VCaP (cell line): ENCODE measurements at regions not wholly inside any gene's neighbourhood (a gene's known extent, or its start where the extent isn't known, plus 50 kb on each side); places are given as distances from the start of the nearest gene placed in this dataset.

Source experiments
- H3K27ac ChIP-seq: fragments of 450-650 bp; 2 replicates; pipeline ENCODE4 v1.5.1; 2017
- TF ChIP-seq, protein P1 (sequence below): fragments of 450-650 bp; conservative IDR thresholded peaks from 2 replicates; pipeline ENCODE4 v1.5.1; 2017; ENCODE audit warnings: mild to moderate bottlenecking, moderate library complexity

GRCh38 chr10:29897430-29897829 is 162.0 kb downstream of the JCAD start:
- no peak overlapping the region for H3K27ac ChIP-seq
- TF ChIP-seq, protein P1, sequence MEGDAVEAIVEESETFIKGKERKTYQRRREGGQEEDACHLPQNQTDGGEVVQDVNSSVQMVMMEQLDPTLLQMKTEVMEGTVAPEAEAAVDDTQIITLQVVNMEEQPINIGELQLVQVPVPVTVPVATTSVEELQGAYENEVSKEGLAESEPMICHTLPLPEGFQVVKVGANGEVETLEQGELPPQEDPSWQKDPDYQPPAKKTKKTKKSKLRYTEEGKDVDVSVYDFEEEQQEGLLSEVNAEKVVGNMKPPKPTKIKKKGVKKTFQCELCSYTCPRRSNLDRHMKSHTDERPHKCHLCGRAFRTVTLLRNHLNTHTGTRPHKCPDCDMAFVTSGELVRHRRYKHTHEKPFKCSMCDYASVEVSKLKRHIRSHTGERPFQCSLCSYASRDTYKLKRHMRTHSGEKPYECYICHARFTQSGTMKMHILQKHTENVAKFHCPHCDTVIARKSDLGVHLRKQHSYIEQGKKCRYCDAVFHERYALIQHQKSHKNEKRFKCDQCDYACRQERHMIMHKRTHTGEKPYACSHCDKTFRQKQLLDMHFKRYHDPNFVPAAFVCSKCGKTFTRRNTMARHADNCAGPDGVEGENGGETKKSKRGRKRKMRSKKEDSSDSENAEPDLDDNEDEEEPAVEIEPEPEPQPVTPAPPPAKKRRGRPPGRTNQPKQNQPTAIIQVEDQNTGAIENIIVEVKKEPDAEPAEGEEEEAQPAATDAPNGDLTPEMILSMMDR = no peak

- TF ChIP-seq, protein P1 = no peak
- no peak overlapping the region for H3K27ac ChIP-seq
These were observed 163.3 kb downstream of the JCAD start for GRCh38 chr10:29896053-29896452.

GRCh38 chr10:29895456-29895855 is 163.9 kb downstream of the JCAD start:
- no peak overlapping the region for H3K27ac ChIP-seq

DNA sequence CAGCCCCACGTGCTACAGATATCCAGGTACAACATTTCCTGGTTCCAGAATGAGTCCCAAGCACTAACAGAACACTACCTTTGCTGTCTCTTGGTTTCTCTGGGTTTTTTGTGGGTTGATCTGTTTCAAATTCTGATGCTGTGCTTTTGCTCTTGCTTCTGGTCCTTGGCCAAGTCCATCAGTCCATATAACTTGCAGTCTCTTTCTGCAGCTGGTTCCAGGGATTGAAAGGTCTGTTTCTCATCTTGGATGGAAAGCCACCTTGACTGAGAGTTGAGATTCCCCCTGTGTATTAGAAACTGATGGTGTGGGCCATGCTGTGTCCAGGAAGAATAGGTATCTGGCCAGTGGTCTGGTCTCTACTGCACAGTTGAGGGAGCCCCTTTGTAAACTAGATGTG is 171.1 kb downstream of the JCAD start:
- TF ChIP-seq, protein P1 = no peak
- H3K27ac ChIP-seq = no peak overlapping the region

More at GRCh38 chr10:29895456-29895855, 163.9 kb downstream of the JCAD start:
- TF ChIP-seq, protein P1 = no peak

DNA sequence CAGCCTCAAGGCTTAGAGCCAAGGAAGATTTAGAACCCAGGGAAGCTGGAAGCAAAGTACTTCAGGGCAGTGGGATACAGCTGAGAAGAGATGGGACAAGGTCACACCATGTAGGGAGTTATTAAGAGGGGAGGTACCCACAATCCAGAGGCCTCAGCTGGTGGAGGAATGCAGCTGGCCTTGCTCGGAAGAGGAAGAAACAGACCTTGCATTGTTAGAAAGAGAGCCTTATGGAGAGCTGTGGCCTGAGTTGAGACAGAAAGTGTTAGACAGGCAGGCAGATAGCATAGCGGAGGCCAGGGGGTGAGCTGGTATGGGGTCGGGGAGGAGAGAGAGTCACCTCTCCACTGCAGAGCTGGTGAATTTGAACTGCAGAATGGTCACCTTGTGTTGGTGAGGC is 173.1 kb downstream of the JCAD start:
- no peak overlapping the region for H3K27ac ChIP-seq
- TF ChIP-seq, protein P1 = no peak

DNA sequence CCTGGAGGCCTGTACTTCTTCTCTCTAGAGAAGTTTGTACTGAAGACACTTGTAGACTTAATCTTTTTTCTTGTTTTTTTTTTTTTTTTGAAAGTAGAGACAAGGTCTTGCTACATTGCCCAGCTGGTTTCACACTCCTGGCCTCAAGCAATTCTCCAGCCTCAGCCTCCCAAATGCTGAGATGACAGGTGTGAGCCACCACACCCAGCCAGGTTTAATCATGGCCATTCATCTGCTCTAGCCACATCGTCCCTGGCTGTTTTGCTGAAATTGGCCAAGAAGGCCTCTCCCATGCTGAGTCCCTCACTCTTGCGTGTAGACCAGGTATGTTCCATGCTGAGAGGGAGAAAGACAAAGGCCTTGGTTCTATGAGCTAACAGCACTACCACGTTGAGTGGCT is 176.2 kb downstream of the JCAD start:
- H3K27ac ChIP-seq = no peak overlapping the region
- TF ChIP-seq, protein P1 = no peak

- TF ChIP-seq, protein P1 = no peak
- no peak overlapping the region for H3K27ac ChIP-seq
These were observed 176.6 kb downstream of the JCAD start for GRCh38 chr10:29882766-29883165.

DNA sequence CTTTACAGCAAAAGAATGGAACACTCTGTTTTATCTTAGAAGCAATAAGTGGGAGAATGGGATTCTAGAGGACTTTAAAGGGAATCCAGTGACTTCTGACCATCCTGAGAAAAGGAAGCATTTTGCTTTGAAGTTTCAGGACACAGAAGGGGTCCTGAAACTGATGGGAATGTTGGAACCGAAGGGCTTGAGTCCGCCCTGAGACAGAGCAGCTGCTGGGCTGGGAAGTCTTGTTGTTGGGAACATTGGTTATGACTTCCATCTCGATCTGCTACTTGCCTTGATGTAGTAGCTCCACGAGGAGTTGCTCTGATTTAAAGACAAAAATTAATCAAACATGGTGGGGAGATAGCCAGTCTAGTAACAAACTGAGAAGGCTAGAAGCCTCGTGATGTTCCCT is 177.6 kb downstream of the JCAD start:
- no peak overlapping the region for H3K27ac ChIP-seq
- TF ChIP-seq, protein P1 = no peak
